Esophagus mucosa (tissue), 1 donor: ENCODE measurements at regions not wholly inside any gene's neighbourhood (a gene's known extent, or its start where the extent isn't known, plus 50 kb on each side); places are given as distances from the start of the nearest gene placed in this dataset.
A peak's percentile ranks its signal among the peaks of the same experiment; 100 is the strongest.

Experiments
- ATAC-seq: fragments of 200-7000 bp; cut with Tn5 transposase; one replicate; pipeline ENCODE4 v1.9.1; 2020
- donor health status: DM: yes; HTN: yes; CAD: no.

GRCh38 chr3:72296477-72297111 lies 511.6 kb upstream of the PROK2 start:
- no peak for ATAC-seq

GRCh38 chr3:72295962-72296450 lies 511.1 kb upstream of the PROK2 start:
- ATAC-seq = no peak

- ATAC-seq = peak; percentile 31
Measured at GRCh38 chr3:72295276-72295961, 510.5 kb upstream of the PROK2 start.

GRCh38 chr3:72290859-72291638 lies 506.1 kb upstream of the PROK2 start:
- ATAC-seq = no peak

GRCh38 chr3:72289692-72290071 lies 504.7 kb upstream of the PROK2 start:
- ATAC-seq = peak; percentile 4

GRCh38 chr3:72288955-72289691 lies 504.2 kb upstream of the PROK2 start:
- peak; percentile 88 for ATAC-seq

GRCh38 chr3:72287956-72288355 lies 503.0 kb upstream of the PROK2 start:
- ATAC-seq = peak; percentile 39

- no peak for ATAC-seq
Measured at GRCh38 chr3:72285502-72285901, 500.6 kb upstream of the PROK2 start.

- no peak for ATAC-seq
Measured at GRCh38 chr3:72284471-72284870, 499.5 kb upstream of the PROK2 start.

- no peak for ATAC-seq
Measured at GRCh38 chr3:72282918-72283317, 498.0 kb upstream of the PROK2 start.

- no peak for ATAC-seq
Measured at GRCh38 chr3:72281551-72281950, 496.6 kb upstream of the PROK2 start.

- ATAC-seq = no peak
Measured at GRCh38 chr3:72280876-72281275, 495.9 kb upstream of the PROK2 start.

GRCh38 chr3:72279631-72280041 lies 494.7 kb upstream of the PROK2 start:
- ATAC-seq = no peak

GRCh38 chr3:72279068-72279604 lies 494.2 kb upstream of the PROK2 start:
- no peak for ATAC-seq

- no peak for ATAC-seq
Measured at GRCh38 chr3:72278349-72279067, 493.6 kb upstream of the PROK2 start.

- ATAC-seq = no peak
Measured at GRCh38 chr3:72277710-72278109, 492.8 kb upstream of the PROK2 start.

- ATAC-seq = no peak
Measured at GRCh38 chr3:72276806-72277205, 491.9 kb upstream of the PROK2 start.

- ATAC-seq = no peak
Measured at GRCh38 chr3:72275331-72275751, 490.4 kb upstream of the PROK2 start.

GRCh38 chr3:72274493-72275330 lies 489.8 kb upstream of the PROK2 start:
- peak; percentile 47 for ATAC-seq

GRCh38 chr3:72273615-72274014 lies 488.7 kb upstream of the PROK2 start:
- ATAC-seq = no peak

- ATAC-seq = no peak
Measured at GRCh38 chr3:72272356-72272755, 487.4 kb upstream of the PROK2 start.
